Tibial artery (tissue), 4 donors: ENCODE measurements at regions not wholly inside any gene's neighbourhood (a gene's known extent, or its start where the extent isn't known, plus 50 kb on each side); places are given as distances from the start of the nearest gene placed in this dataset.

Source experiments
- DNase-seq, 2 donors: peaks; one replicate each; pipeline ENCODE4 v3.0.0-alpha.2; 2019
- H3K27ac ChIP-seq, 2 donors: fragments of 200-600 bp; sonication (generic) in 1 of 2; 1 replicate in 1 of 2; 2 replicates in 1 of 2; pipeline ENCODE4 v1.5.1; 2018 to 2019; ENCODE audit warnings: mild to moderate bottlenecking in 1 of 2
- H3K27me3 ChIP-seq, 2 donors: fragments of 200-600 bp; sonication (generic) in 1 of 2; one replicate each; pipeline versions ENCODE4 v1.5.1 to v1.6.0; 2016 to 2019
- H3K36me3 ChIP-seq, 3 donors: fragments of 200-600 bp; sonication (generic) in 2 of 3; one replicate each; pipeline ENCODE4 v1.5.1; 2016 to 2019; ENCODE audit warnings: mild to moderate bottlenecking in 2 of 3
- H3K4me1 ChIP-seq, 4 donors: fragments of 200-600 bp; sonication (generic) in 2 of 4; 1 replicate in 3 of 4; 2 replicates in 1 of 4; pipeline ENCODE4 v1.5.1; 2016 to 2019
- H3K4me3 ChIP-seq, 2 donors: fragments of 200-600 bp; sonication (generic) in 1 of 2; 1 replicate in 1 of 2; 2 replicates in 1 of 2; pipeline ENCODE4 v1.5.1; 2018 to 2019; ENCODE audit warnings: mild to moderate bottlenecking in 2 of 2
- H3K9me3 ChIP-seq, 3 donors: fragments of 200-600 bp; sonication (generic) in 1 of 3; one replicate each; pipeline ENCODE4 v1.5.1; 2016 to 2019
- intact Hi-C: fragments of 100-400 bp; cut with DNase I; formaldehyde crosslinking; loops from one replicate; pipeline ENCODE4 v1.15.0; 2023; ENCODE audit warnings: low total_unique reads
- TF ChIP-seq, protein P1 (sequence below), 2 experiments: fragments of 200-600 bp in 1 of 2; fragments of 450-650 bp in 1 of 2; IDR thresholded peaks; one replicate each; pipeline ENCODE4 v1.5.1; 2017 to 2019; ENCODE audit warnings: antibody characterized with exemption in 2 of 2, mild to moderate bottlenecking in 1 of 2, moderate library complexity in 1 of 2

DNA sequence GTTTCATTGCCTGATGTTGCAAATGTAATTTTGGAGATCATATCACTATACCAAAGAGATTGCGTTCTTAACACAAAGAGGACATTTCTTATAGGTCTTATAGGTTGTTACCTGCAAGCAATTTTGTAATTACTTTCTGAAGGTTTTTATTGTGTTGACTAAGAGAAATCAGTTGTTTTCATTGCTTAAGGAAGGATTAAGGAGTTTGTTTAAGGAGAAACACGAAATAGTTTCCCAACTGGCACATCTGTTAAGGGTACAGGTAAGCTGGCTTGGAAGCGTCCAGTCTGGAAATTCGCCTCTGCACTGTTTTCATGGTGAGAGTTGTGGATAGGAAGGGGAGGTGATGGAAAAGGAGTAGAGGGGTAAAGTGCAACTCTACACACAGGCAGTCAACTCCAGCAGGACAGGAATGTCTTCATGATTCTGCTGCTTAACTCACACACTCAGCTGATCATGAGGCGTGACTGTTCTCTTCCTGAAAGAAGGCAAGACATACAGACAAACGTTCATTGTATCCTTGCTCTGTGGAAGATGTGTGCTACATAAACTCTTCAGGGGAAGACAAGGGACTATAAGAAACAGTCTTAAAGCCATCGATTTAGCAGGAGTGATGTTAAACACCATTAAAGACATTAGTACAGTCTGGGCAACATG lies 61.4 kb upstream of the ACSL3 start:
- no peaks in the 10 kb centered on the region for H3K36me3 ChIP-seq
- no peak overlapping the region for H3K4me3 ChIP-seq
- H3K27ac ChIP-seq: no peak overlapping the region
- intact Hi-C loops: no loop called here
- DNase-seq: no peak
- TF ChIP-seq, protein P1, sequence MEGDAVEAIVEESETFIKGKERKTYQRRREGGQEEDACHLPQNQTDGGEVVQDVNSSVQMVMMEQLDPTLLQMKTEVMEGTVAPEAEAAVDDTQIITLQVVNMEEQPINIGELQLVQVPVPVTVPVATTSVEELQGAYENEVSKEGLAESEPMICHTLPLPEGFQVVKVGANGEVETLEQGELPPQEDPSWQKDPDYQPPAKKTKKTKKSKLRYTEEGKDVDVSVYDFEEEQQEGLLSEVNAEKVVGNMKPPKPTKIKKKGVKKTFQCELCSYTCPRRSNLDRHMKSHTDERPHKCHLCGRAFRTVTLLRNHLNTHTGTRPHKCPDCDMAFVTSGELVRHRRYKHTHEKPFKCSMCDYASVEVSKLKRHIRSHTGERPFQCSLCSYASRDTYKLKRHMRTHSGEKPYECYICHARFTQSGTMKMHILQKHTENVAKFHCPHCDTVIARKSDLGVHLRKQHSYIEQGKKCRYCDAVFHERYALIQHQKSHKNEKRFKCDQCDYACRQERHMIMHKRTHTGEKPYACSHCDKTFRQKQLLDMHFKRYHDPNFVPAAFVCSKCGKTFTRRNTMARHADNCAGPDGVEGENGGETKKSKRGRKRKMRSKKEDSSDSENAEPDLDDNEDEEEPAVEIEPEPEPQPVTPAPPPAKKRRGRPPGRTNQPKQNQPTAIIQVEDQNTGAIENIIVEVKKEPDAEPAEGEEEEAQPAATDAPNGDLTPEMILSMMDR (IDR thresholded peaks at IDR 0.05): no peak
- H3K9me3 ChIP-seq: no peaks in the 10 kb centered on the region
- no peaks in the 10 kb centered on the region for H3K27me3 ChIP-seq
- peaks cover 0 to 10% (median 5%) of the 10 kb centered on the region in 4 donors for H3K4me1 ChIP-seq

DNA sequence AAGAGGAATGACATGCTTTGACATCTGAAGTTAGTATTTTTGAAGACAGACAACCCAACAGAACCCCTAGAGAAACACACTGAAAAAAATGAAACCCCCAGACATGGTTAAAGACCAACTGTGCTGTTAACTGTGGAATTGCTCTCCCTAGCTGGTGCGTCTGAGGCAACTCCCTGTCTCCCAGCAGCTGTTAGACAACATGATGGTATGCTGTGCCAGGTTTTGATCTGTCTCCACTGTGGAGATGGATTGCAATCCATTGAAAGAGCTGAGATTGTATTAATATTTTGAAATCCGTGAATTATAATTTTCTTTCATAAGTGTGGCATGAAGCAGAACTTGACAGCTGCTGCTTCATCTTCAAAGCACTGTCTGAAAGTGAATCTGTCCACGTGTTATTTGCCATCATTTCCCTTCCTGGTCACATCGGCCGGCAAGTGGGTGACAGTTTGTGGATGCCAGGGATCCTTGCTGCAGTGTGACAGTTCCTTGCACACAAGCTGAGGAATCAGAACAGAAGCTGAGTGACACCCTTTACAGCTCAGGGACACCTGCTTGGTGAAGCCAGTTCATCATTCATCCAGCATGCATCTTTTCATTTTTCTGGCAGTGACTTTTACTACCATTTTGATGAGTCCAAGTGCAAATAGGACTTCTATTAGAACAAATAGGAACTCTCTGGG lies 58.2 kb upstream of the ACSL3 start:
- Histone ChIP-seq H3K27me3 (no peaks in the 10 kb centered on the region), H3K4me1 (peaks cover 0 to under 1% (median 0%) of the 10 kb centered on the region in 4 donors), H3K27ac (no peak overlapping the region), H3K9me3 (no peaks in the 10 kb centered on the region), H3K36me3 (no peaks in the 10 kb centered on the region), H3K4me3 (no peak overlapping the region)
- intact Hi-C loops: no loop called here
- no peak for DNase-seq
- TF ChIP-seq, protein P1 (IDR thresholded peaks at IDR 0.05): no peak

DNA sequence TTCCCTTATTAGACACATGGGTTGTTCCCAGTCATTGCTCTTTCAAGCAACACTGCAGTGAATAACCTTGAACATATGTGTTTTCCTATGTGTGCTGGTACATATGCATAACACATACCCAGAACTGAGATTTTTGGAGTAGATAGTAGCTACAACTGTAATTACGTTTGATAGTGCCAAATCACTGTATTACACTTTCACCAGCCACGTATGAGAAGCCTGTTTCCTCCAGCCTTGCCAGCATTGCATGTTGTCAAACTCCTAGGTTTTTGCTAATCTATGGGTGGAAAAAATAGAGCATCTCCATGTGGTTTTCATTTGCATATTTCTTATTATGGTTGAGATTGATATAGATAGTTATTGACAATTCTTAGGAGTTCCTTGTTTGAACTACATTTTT lies 56.5 kb upstream of the ACSL3 start:
- no peaks in the 10 kb centered on the region for H3K9me3 ChIP-seq
- H3K36me3 ChIP-seq: no peaks in the 10 kb centered on the region
- TF ChIP-seq, protein P1 (IDR thresholded peaks at IDR 0.05): no peak
- no peaks in the 10 kb centered on the region for H3K27me3 ChIP-seq
- H3K4me3 ChIP-seq: no peak overlapping the region
- H3K27ac ChIP-seq: no peak overlapping the region
- intact Hi-C loops: no loop called here
- H3K4me1 ChIP-seq: no peaks in the 10 kb centered on the region
- no peak for DNase-seq

DNA sequence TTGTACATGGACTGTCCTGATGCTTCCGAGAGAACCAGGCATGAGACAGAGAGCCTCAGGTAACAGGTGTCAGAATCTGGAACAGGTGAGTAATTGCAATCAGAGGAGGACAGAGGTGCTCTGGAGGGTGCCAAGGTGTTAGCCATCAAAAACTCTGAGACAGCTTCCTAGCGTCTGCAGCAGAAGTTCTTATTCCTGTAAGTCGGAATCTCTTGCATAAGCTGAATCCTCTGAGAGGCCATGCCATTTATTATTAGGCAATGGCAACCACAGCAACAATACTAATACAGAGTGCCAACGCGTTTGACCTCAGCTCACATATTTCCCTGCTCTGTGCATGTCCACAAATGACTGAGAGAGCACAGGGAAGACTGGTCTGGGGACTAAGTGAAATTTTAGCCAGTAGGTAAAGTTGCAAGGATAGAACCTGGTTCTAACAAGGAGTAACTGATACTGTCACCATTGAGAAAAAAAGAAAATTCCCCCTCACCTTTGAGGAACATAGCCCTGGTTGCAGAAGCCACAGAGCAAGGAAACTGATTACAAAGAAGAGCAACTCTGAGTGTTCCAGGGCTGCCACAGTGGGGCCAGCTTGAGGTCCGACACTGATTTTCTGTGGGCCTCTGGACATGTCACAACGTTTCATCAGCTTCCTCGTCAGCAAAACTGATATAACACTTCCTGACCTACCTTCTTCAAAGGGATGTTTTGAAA lies 55.1 kb upstream of the ACSL3 start:
- TF ChIP-seq, protein P1 (IDR thresholded peaks at IDR 0.05): no peak
- Histone ChIP-seq H3K4me1 (no peaks in the 10 kb centered on the region), H3K27me3 (no peaks in the 10 kb centered on the region), H3K27ac (no peak overlapping the region), H3K9me3 (no peaks in the 10 kb centered on the region), H3K36me3 (no peaks in the 10 kb centered on the region), H3K4me3 (no peak overlapping the region)
- intact Hi-C loops: no loop called here
- no peak for DNase-seq

DNA sequence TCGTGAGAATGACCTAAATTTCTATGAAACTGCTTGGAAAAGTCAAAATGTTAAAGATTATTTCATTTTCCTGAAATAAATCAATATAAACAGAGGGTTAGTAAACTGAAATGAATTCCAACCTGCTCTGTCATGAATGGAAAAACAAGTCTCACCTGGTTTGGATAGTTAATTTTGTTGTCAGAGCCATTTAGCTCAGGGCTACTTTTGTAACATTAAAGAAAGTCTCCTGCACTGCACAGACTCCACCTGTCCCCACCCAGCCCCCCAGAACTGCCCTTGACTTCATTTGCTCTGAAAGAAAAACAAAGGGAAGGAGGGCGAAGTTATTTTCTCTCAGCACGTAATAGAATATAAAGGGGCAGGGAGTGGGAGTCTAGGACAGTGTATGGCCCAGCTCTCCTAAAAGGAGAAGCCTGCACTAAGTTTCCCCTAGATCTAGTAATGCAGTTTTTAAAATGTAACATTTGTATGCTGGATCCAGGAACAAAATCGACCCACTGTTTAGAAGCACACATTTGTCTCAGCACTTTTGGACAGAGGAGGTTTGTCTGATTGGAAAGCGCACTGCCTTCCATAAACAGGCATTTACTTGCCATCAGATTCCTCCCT lies 54.2 kb upstream of the ACSL3 start:
- no peak overlapping the region for H3K27ac ChIP-seq
- no peak for DNase-seq
- TF ChIP-seq, protein P1 (IDR thresholded peaks at IDR 0.05): no peak
- no peak overlapping the region for H3K4me3 ChIP-seq
- no peaks in the 10 kb centered on the region for H3K4me1 ChIP-seq
- no peaks in the 10 kb centered on the region for H3K36me3 ChIP-seq
- intact Hi-C loops: no loop called here
- H3K27me3 ChIP-seq: no peaks in the 10 kb centered on the region
- H3K9me3 ChIP-seq: no peaks in the 10 kb centered on the region
